ENCODE measurements at regions not wholly inside any gene's neighbourhood (a gene's known extent, or its start where the extent isn't known, plus 50 kb on each side); places are given as distances from the start of the nearest gene placed in this dataset.
A peak's percentile ranks its signal among the peaks of the same experiment; 100 is the strongest.
"Not testable (repeated sequence)": the region's sequence is repeated elsewhere in the genome, so short reads cannot be mapped to it uniquely, and the experiment has no call there.

DNA sequence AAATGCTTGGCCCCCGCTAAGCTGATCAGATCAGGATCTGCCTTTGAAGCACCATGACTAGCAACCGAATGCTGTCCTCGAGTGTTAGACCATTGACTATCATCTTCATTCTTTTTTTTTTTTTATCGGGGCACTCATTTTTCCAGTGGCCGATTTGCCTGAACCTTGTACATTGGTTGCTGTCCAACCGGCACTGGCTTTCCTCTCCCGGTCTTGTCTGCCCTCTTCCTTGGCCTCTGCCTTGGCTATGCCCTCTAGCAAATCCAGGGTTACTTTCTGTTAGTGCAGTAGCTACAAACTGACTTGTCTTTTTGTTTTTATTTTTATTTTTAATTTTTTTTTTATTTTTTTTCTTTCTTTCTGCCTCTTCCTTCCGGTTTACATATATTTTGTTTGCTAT, 102.3 kb downstream of the ALG10 start (continued):
- TF ChIP-seq, protein P1, sequence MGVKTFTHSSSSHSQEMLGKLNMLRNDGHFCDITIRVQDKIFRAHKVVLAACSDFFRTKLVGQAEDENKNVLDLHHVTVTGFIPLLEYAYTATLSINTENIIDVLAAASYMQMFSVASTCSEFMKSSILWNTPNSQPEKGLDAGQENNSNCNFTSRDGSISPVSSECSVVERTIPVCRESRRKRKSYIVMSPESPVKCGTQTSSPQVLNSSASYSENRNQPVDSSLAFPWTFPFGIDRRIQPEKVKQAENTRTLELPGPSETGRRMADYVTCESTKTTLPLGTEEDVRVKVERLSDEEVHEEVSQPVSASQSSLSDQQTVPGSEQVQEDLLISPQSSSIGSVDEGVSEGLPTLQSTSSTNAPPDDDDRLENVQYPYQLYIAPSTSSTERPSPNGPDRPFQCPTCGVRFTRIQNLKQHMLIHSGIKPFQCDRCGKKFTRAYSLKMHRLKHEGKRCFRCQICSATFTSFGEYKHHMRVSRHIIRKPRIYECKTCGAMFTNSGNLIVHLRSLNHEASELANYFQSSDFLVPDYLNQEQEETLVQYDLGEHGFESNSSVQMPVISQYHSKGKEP (tag by site-specific recombination; IDR thresholded peaks at IDR 0.05) = no peak
- TF ChIP-seq ZNF785 (tag by site-specific recombination; IDR thresholded peaks at IDR 0.05) (no peak), SETDB1 (IDR thresholded peaks at IDR 0.05; ENCODE audit: insufficient read length, low read length) (no peak), HOXA7 (CRISPR knock-in tag; IDR thresholded peaks at IDR 0.05; ENCODE audit: borderline replicate concordance) (no peak), GLIS1 (tag by site-specific recombination; IDR thresholded peaks at IDR 0.05) (no peak)
- TF ChIP-seq, protein P2, sequence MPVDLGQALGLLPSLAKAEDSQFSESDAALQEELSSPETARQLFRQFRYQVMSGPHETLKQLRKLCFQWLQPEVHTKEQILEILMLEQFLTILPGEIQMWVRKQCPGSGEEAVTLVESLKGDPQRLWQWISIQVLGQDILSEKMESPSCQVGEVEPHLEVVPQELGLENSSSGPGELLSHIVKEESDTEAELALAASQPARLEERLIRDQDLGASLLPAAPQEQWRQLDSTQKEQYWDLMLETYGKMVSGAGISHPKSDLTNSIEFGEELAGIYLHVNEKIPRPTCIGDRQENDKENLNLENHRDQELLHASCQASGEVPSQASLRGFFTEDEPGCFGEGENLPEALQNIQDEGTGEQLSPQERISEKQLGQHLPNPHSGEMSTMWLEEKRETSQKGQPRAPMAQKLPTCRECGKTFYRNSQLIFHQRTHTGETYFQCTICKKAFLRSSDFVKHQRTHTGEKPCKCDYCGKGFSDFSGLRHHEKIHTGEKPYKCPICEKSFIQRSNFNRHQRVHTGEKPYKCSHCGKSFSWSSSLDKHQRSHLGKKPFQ (tag by site-specific recombination; IDR thresholded peaks at IDR 0.05) = no peak

GRCh38 chr12:34126239-34126641, 103.9 kb downstream of the ALG10 start:
- POLR2A ChIA-PET = no interaction called here
- CTCF ChIA-PET = interaction anchor here (1.0 kb wide), 1 partner anchor 92 kb away, joined by 13 read pairs; no protein-coding TSS in a partner anchor
- H3K4me3 ChIP-seq (ENCODE audit: low read depth, low read length) = no peak overlapping the region
- TF ChIP-seq ZNF221 (tag by site-specific recombination; IDR thresholded peaks at IDR 0.05; ENCODE audit: borderline replicate concordance) = no peak
- peak; percentile 71 for TF ChIP-seq PRDM1 (tag by site-specific recombination; IDR thresholded peaks at IDR 0.05)
- H3K36me3 ChIP-seq (ENCODE audit: control insufficient read depth in 2 of 2, insufficient read depth in 1 of 2, low read length in 2 of 2) = no peaks in the 10 kb centered on the region
- no peaks in the 10 kb centered on the region for H3K4me1 ChIP-seq (ENCODE audit: control insufficient read depth, insufficient read depth, low read length)
- no peak overlapping the region for H3K27ac ChIP-seq (ENCODE audit: extremely low read depth, low read depth, low read length)
- no peaks in the 10 kb centered on the region for H3K9me3 ChIP-seq (ENCODE audit: control insufficient read depth, insufficient read depth, low read depth, low read length)

GRCh38 chr12:34126805-34127204, 104.5 kb downstream of the ALG10 start:
- H3K27ac ChIP-seq (ENCODE audit: extremely low read depth, low read depth, low read length) = no peak overlapping the region
- ChIA-PET CTCF (interaction anchor here (1.0 kb wide), 1 partner anchor 91 kb away, joined by 13 read pairs; no protein-coding TSS in a partner anchor), POLR2A (no interaction called here)
- TF ChIP-seq ZNF221 (tag by site-specific recombination; IDR thresholded peaks at IDR 0.05; ENCODE audit: borderline replicate concordance) (no peak), OVOL3 (tag by site-specific recombination; IDR thresholded peaks at IDR 0.05) (no peak), KLF8 (tag by site-specific recombination; IDR thresholded peaks at IDR 0.05) (no peak), ZNF76 (tag by site-specific recombination; IDR thresholded peaks at IDR 0.05; ENCODE audit: borderline replicate concordance, low read depth) (no peak), ZNF157 (tag by site-specific recombination; IDR thresholded peaks at IDR 0.05) (no peak), ZNF394 (tag by site-specific recombination; IDR thresholded peaks at IDR 0.05; ENCODE audit: borderline replicate concordance) (no peak), ZNF184 (tag by site-specific recombination; IDR thresholded peaks at IDR 0.05) (no peak), ZNF423 (tag by site-specific recombination; IDR thresholded peaks at IDR 0.05) (no peak), ZNF335 (tag by site-specific recombination; conservative IDR thresholded peaks at IDR 0.05) (no peak), ZNF707 (tag by site-specific recombination; IDR thresholded peaks at IDR 0.05) (no peak), ZNF146 (tag by site-specific recombination; IDR thresholded peaks at IDR 0.05) (no peak), ZNF23 (tag by site-specific recombination; IDR thresholded peaks at IDR 0.05; ENCODE audit: borderline replicate concordance) (no peak), ZNF404 (tag by site-specific recombination; IDR thresholded peaks at IDR 0.05) (no peak), ZNF155 (tag by site-specific recombination; IDR thresholded peaks at IDR 0.05) (no peak), ZNF548 (tag by site-specific recombination; IDR thresholded peaks at IDR 0.05) (no peak), ZNF600 (tag by site-specific recombination; IDR thresholded peaks at IDR 0.05) (no peak), ZXDB (tag by site-specific recombination; IDR thresholded peaks at IDR 0.05) (no peak), ZNF174 (tag by site-specific recombination; IDR thresholded peaks at IDR 0.05) (no peak)
- TF ChIP-seq, protein P3, sequence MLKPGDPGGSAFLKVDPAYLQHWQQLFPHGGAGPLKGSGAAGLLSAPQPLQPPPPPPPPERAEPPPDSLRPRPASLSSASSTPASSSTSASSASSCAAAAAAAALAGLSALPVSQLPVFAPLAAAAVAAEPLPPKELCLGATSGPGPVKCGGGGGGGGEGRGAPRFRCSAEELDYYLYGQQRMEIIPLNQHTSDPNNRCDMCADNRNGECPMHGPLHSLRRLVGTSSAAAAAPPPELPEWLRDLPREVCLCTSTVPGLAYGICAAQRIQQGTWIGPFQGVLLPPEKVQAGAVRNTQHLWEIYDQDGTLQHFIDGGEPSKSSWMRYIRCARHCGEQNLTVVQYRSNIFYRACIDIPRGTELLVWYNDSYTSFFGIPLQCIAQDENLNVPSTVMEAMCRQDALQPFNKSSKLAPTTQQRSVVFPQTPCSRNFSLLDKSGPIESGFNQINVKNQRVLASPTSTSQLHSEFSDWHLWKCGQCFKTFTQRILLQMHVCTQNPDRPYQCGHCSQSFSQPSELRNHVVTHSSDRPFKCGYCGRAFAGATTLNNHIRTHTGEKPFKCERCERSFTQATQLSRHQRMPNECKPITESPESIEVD (tag by site-specific recombination; IDR thresholded peaks at IDR 0.05) = no peak
- TF ChIP-seq, protein P2 (tag by site-specific recombination; IDR thresholded peaks at IDR 0.05) = no peak
- H3K4me3 ChIP-seq (ENCODE audit: low read depth, low read length) = no peak overlapping the region
- no peaks in the 10 kb centered on the region for H3K4me1 ChIP-seq (ENCODE audit: control insufficient read depth, insufficient read depth, low read length)
- no peaks in the 10 kb centered on the region for H3K36me3 ChIP-seq (ENCODE audit: control insufficient read depth in 2 of 2, insufficient read depth in 1 of 2, low read length in 2 of 2)
- H3K9me3 ChIP-seq (ENCODE audit: control insufficient read depth, insufficient read depth, low read depth, low read length) = no peaks in the 10 kb centered on the region

DNA sequence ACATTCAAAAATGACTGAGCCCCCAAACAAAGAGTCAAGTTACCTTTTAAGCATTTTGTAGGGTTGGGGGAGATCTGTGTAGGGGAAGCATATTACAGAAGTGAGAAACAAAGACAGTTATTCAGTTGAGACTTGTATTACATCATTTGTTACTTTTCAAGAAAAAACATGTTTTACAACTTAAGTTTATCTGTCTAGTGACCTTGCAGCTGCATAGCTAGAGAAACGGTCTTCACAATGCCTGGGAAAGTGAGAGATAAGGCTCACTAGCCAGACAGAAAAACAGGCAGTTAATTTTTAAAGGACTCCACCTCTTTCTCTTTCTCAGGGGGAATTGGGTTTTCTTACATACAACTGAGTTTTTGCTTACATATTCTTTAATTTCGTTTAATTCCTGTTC, 105.1 kb downstream of the ALG10 start:
- CTCF ChIA-PET; H3K4me3 ChIP-seq (ENCODE audit: low read depth, low read length): not testable (repeated sequence)

More for the DNA sequence above, 105.1 kb downstream of the ALG10 start:
- H3K4me1 ChIP-seq (ENCODE audit: control insufficient read depth, insufficient read depth, low read length); POLR2A ChIA-PET; H3K36me3 ChIP-seq (ENCODE audit: control insufficient read depth in 2 of 2, insufficient read depth in 1 of 2, low read length in 2 of 2); H3K27ac ChIP-seq (ENCODE audit: extremely low read depth, low read depth, low read length); H3K9me3 ChIP-seq (ENCODE audit: control insufficient read depth, insufficient read depth, low read depth, low read length): not testable (repeated sequence)
